Activated T-cell treated with anti-CD3 and anti-CD28 coated beads, Interleukin-2, amount 50 U/mL, for 24 hours (primary cell): ENCODE measurements at regions not wholly inside any gene's neighbourhood (a gene's known extent, or its start where the extent isn't known, plus 50 kb on each side); places are given as distances from the start of the nearest gene placed in this dataset.

Experiments used
- DNase-seq: peaks from one replicate; pipeline ENCODE4 v3.0.0-alpha.2; 2020
- H3K27ac Mint-ChIP-seq: 2 replicates; pipeline ENCODE4 v1.8.0; 2020; ENCODE audit warnings: mild to moderate bottlenecking, mixed read lengths
- H3K27me3 Mint-ChIP-seq: 2 replicates; pipeline ENCODE4 v1.8.0; 2020; ENCODE audit warnings: mixed read lengths
- H3K36me3 Mint-ChIP-seq: 2 replicates; pipeline ENCODE4 v1.8.0; 2020; ENCODE audit warnings: low read depth, mixed read lengths
- H3K4me1 Mint-ChIP-seq: 2 replicates; pipeline ENCODE4 v1.8.0; 2020; ENCODE audit warnings: low read depth, mixed read lengths
- H3K4me3 Mint-ChIP-seq: 2 replicates; pipeline ENCODE4 v1.8.0; 2020; ENCODE audit warnings: mild to moderate bottlenecking, moderate library complexity, mixed read lengths
- H3K9me3 Mint-ChIP-seq: 2 replicates; pipeline ENCODE4 v1.8.0; 2020; ENCODE audit warnings: mixed read lengths

GRCh38 chr16:9528511-9529079 lies 437.2 kb downstream of the HAPSTR1 start:
- peaks cover 6% of the 10 kb centered on the region for H3K9me3 Mint-ChIP-seq
- H3K27ac Mint-ChIP-seq = no peak overlapping the region

DNA sequence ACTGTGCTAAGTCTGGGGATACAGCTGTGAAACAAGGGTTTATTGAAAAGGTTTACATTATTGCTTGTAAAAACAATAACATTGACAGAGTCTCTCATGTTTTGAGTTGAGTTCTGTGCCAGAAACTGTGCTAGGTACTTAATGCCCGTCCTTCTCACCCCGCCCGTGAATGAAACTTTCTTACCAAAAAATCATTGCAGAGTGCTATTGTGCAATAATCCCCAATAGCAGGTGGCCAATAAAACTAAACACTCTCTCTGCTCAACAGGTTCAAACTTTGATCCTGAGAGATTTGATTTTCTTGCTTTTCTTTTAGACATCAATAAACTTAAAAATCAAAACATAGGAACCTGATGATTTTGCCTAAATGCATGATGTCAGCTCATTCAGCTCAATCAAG lies 441.6 kb downstream of the HAPSTR1 start:
- H3K4me1 Mint-ChIP-seq = no peaks in the 10 kb centered on the region
- no peak overlapping the region for H3K4me3 Mint-ChIP-seq
- H3K27me3 Mint-ChIP-seq = no peaks in the 10 kb centered on the region
- no peak for DNase-seq
- H3K9me3 Mint-ChIP-seq = peaks cover 3% of the 10 kb centered on the region
- H3K36me3 Mint-ChIP-seq = no peaks in the 10 kb centered on the region
- no peak overlapping the region for H3K27ac Mint-ChIP-seq

More at GRCh38 chr16:9528511-9529079, 437.2 kb downstream of the HAPSTR1 start:
- DNase-seq = no peak
- Mint-ChIP-seq H3K4me3 (no peak overlapping the region), H3K27me3 (no peaks in the 10 kb centered on the region), H3K36me3 (no peaks in the 10 kb centered on the region), H3K4me1 (no peaks in the 10 kb centered on the region)

- no peaks in the 10 kb centered on the region for H3K27me3 Mint-ChIP-seq
- H3K4me1 Mint-ChIP-seq = no peaks in the 10 kb centered on the region
- H3K27ac Mint-ChIP-seq = no peak overlapping the region
- H3K36me3 Mint-ChIP-seq = no peaks in the 10 kb centered on the region
- H3K9me3 Mint-ChIP-seq = peaks cover 3% of the 10 kb centered on the region
- DNase-seq = no peak
- H3K4me3 Mint-ChIP-seq = no peak overlapping the region
These were observed 443.3 kb downstream of the HAPSTR1 start for GRCh38 chr16:9534759-9535158.

- peaks cover 3% of the 10 kb centered on the region for H3K9me3 Mint-ChIP-seq
- no peak overlapping the region for H3K4me3 Mint-ChIP-seq
- no peak overlapping the region for H3K27ac Mint-ChIP-seq
- H3K4me1 Mint-ChIP-seq = no peaks in the 10 kb centered on the region
- H3K36me3 Mint-ChIP-seq = no peaks in the 10 kb centered on the region
- no peaks in the 10 kb centered on the region for H3K27me3 Mint-ChIP-seq
- no peak for DNase-seq
These were observed 445.5 kb downstream of the HAPSTR1 start for GRCh38 chr16:9536905-9537304.

DNA sequence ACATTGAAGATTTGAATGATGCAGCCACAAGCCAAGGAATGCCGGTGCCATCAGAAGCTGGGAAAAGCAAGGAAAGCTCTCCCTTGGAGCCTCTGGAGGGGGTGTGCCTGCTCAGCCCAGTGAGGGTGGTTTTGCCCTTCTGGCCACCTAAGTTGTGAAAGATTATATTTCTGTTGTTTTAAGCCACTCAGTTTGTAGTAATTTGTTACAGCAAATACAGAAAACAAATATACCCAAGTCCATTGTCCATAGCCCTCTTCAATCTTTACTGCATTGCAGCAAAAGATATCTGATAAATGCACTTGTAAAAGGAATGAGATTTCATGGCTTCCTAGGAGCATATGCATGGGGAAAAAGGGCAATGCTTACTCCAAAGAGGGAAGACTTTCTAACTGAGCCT lies 447.9 kb downstream of the HAPSTR1 start:
- no peak for DNase-seq
- Mint-ChIP-seq H3K4me3 (no peak overlapping the region), H3K9me3 (peaks cover 3% of the 10 kb centered on the region), H3K36me3 (no peaks in the 10 kb centered on the region), H3K4me1 (no peaks in the 10 kb centered on the region), H3K27me3 (no peaks in the 10 kb centered on the region), H3K27ac (no peak overlapping the region)

DNA sequence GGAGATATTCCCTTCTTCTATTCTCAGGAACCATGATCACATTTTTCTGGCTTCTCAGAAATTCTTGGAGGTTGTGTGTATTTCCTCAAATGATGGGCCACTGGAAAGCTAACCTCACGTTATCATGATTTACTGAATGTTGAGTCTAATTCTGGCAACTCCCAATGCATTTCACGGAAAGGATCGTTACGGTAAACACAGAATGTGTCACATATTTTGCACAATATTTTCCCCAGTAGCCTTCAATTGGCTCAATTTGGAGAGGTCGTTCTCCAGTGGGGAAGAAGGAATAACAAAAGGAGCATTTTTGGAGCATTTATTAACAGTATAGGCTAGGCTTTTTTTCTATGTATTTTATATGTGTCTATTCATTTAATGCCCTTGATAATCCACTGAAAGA lies 450.3 kb downstream of the HAPSTR1 start:
- no peaks in the 10 kb centered on the region for H3K36me3 Mint-ChIP-seq
- H3K27ac Mint-ChIP-seq = no peak overlapping the region
- H3K9me3 Mint-ChIP-seq = peaks cover 5% of the 10 kb centered on the region
- DNase-seq = no peak
- no peaks in the 10 kb centered on the region for H3K27me3 Mint-ChIP-seq
- no peaks in the 10 kb centered on the region for H3K4me1 Mint-ChIP-seq
- no peak overlapping the region for H3K4me3 Mint-ChIP-seq

DNA sequence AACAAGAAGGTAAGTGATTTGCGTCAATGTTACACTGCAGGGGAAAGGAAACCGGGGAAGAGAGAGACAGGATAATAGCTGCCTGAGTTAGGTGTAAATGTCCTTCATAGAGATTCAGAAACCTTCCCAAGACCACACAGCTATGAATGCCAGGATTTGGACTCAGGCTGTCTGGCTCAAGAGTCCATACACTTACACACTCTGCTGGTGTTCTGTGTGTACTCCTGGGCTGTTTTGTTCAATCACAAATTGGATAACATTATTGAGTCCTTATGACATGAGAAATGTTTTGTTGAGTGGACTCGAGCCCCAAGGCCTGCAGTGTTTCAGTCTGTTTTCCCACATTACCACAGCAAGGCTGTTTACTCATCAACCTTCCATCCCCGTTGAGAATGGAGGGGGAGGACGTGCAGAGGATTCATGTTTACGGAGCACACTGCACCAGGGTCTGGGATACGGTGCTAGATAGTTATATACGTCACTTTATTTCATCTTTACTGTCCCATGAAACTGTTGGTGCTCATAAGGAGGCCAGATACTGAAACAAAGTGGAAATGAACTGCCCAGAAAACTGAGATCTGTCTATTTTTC lies 450.8 kb downstream of the HAPSTR1 start:
- Mint-ChIP-seq H3K4me3 (no peak overlapping the region), H3K27ac (no peak overlapping the region), H3K4me1 (no peaks in the 10 kb centered on the region), H3K27me3 (no peaks in the 10 kb centered on the region), H3K9me3 (peaks cover 5% of the 10 kb centered on the region), H3K36me3 (no peaks in the 10 kb centered on the region)
- DNase-seq = no peak

GRCh38 chr16:9545522-9546437 lies 454.3 kb downstream of the HAPSTR1 start:
- Mint-ChIP-seq H3K4me3 (no peak overlapping the region), H3K27ac (no peak overlapping the region), H3K4me1 (no peaks in the 10 kb centered on the region), H3K9me3 (peaks cover 5% of the 10 kb centered on the region), H3K36me3 (no peaks in the 10 kb centered on the region), H3K27me3 (no peaks in the 10 kb centered on the region)
- no peak for DNase-seq

DNA sequence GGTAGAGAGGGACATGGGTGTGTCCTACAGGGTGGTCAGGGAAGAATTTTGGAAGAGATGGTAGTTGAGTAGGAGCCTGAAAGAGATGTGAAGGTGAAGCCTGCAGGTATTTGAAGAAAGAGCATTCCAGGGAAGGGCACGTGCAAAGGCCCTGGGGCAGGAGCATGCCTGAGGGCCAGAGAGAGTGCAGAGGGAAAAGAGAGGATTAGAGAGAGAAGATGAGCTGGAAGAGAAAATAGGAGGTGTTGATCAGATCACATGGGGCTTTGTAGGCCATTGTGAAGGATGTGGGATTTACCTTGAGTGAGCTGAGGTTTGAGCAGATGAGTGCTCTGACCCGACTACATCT lies 455.0 kb downstream of the HAPSTR1 start:
- Mint-ChIP-seq H3K27me3 (no peaks in the 10 kb centered on the region), H3K4me1 (no peaks in the 10 kb centered on the region), H3K27ac (no peak overlapping the region), H3K36me3 (no peaks in the 10 kb centered on the region), H3K4me3 (no peak overlapping the region), H3K9me3 (peaks cover 5% of the 10 kb centered on the region)
- DNase-seq = no peak

DNA sequence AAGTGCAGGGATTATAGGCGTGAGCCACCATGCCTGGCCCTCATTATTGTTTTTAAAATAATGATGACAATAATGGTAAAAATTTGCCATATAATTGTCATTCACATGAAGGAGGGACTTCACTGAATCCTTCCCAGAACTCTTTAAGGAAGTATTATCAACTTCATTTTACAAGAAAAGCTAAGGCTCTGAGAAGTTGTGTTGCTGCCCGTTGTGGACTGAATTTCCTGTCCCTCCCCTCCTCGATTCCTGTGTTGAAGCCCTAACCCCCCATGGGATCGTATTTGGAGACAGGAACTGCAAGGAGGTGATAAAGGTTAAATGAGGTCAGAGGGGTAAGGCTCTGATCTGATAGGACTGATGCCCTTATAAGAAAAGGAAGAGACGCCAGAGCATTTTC lies 458.0 kb downstream of the HAPSTR1 start:
- DNase-seq = no peak
- H3K9me3 Mint-ChIP-seq = peaks cover 5% of the 10 kb centered on the region
- H3K36me3 Mint-ChIP-seq = no peaks in the 10 kb centered on the region
- H3K27me3 Mint-ChIP-seq = no peaks in the 10 kb centered on the region
- no peaks in the 10 kb centered on the region for H3K4me1 Mint-ChIP-seq
- no peak overlapping the region for H3K4me3 Mint-ChIP-seq
- H3K27ac Mint-ChIP-seq = no peak overlapping the region

DNA sequence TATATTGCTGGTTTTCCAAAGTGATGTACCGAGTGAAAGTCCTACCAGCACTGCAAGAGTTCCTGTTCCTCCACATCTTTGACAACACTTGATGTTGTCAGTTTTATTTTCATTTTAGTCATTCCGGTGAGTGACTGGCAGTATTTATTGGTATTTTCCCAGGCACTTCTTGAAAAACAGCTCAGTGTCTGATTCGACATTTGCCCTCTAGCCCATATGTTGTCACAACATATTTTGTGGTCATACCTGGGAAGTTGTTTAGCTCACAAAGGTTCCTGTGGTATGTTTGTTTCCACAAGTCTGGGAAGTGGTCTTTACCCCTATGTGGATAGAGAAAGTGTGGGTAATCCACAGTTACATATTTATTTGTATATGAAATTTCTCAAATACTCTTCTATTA lies 463.6 kb downstream of the HAPSTR1 start:
- H3K27ac Mint-ChIP-seq = no peak overlapping the region
- no peaks in the 10 kb centered on the region for H3K36me3 Mint-ChIP-seq
- no peak overlapping the region for H3K4me3 Mint-ChIP-seq
- H3K27me3 Mint-ChIP-seq = no peaks in the 10 kb centered on the region
- no peaks in the 10 kb centered on the region for H3K4me1 Mint-ChIP-seq
- peaks cover 9% of the 10 kb centered on the region for H3K9me3 Mint-ChIP-seq
- no peak for DNase-seq

- Mint-ChIP-seq H3K4me3 (no peak overlapping the region), H3K9me3 (peaks cover 9% of the 10 kb centered on the region), H3K36me3 (no peaks in the 10 kb centered on the region), H3K27me3 (no peaks in the 10 kb centered on the region), H3K4me1 (no peaks in the 10 kb centered on the region), H3K27ac (no peak overlapping the region)
- DNase-seq = no peak
These were observed 465.7 kb downstream of the HAPSTR1 start for GRCh38 chr16:9556949-9557665.

GRCh38 chr16:9557713-9558112 lies 466.3 kb downstream of the HAPSTR1 start:
- Mint-ChIP-seq H3K9me3 (peaks cover 9% of the 10 kb centered on the region), H3K4me3 (no peak overlapping the region), H3K27ac (no peak overlapping the region), H3K27me3 (no peaks in the 10 kb centered on the region), H3K4me1 (no peaks in the 10 kb centered on the region), H3K36me3 (no peaks in the 10 kb centered on the region)
- DNase-seq = no peak

GRCh38 chr16:9566099-9566498 lies 474.7 kb downstream of the HAPSTR1 start:
- no peaks in the 10 kb centered on the region for H3K27me3 Mint-ChIP-seq
- no peak overlapping the region for H3K4me3 Mint-ChIP-seq
- H3K36me3 Mint-ChIP-seq = no peaks in the 10 kb centered on the region
- H3K9me3 Mint-ChIP-seq = peaks cover 2% of the 10 kb centered on the region
- H3K27ac Mint-ChIP-seq = no peak overlapping the region
- no peak for DNase-seq
- no peaks in the 10 kb centered on the region for H3K4me1 Mint-ChIP-seq

DNA sequence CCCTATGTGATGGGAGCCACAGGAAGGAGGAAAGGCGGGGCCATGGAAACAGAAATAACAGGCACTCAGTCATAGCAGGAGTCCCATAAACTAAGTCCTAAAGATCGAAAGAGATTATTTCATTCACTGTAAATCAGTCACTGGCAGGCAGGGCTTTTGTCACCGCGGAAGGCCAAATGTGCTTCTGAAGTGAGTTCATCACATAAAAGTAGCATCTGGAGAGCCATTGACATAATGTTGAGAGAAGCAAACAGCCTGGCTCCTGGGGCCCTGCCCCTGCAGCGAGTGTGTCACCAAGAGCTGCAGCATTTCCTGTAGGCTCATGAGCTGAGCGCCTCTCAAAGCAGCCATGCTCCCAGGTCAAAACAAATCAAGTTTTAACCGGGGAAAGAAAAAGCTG lies 476.2 kb downstream of the HAPSTR1 start:
- H3K4me1 Mint-ChIP-seq = no peaks in the 10 kb centered on the region
- no peak for DNase-seq
- no peaks in the 10 kb centered on the region for H3K27me3 Mint-ChIP-seq
- H3K4me3 Mint-ChIP-seq = no peak overlapping the region
- no peaks in the 10 kb centered on the region for H3K36me3 Mint-ChIP-seq
- H3K9me3 Mint-ChIP-seq = peaks cover 2% of the 10 kb centered on the region
- H3K27ac Mint-ChIP-seq = no peak overlapping the region
